T-cell (primary cell): ENCODE measurements at regions not wholly inside any gene's neighbourhood (a gene's known extent, or its start where the extent isn't known, plus 50 kb on each side); places are given as distances from the start of the nearest gene placed in this dataset.
A peak's percentile ranks its signal among the peaks of the same experiment; 100 is the strongest.

Source experiments
- ATAC-seq, 4 experiments: fragments of 200-7000 bp in 3 of 4; fragments of 150-1000 bp in 1 of 4; cut with Tn5 transposase; replicated peaks in 1 of 4; 1 replicate in 3 of 4; 2 replicates in 1 of 4; pipeline ENCODE4 v1.10.0; 2021; ENCODE audit warnings: moderate library complexity in 3 of 4, mild to moderate bottlenecking in 2 of 4, moderate number of reproducible peaks in 1 of 4
- CTCF ChIA-PET, 2 donors: fragments of 300-600 bp; sonication (Branson Sonifier 250); formaldehyde crosslinking; loops; one replicate each; lab custom pipeline; 2022; ENCODE audit warnings: antibody characterized with exemption in 2 of 2; lab: Charles Lee
- POLR2A ChIA-PET, 2 donors: fragments of 300-600 bp; sonication (Branson Sonifier 250); formaldehyde crosslinking; loops; one replicate each; lab custom pipeline; 2022; ENCODE audit warnings: antibody characterized with exemption in 2 of 2; lab: Charles Lee
- DNase-seq, 35 experiments: peaks; one replicate each; pipeline versions ENCODE4 v3.0.0 to v3.0.0-alpha.2; 2013 to 2023
- H3K27ac ChIP-seq: one replicate; pipeline ENCODE4 v1.5.1; 2013; ENCODE audit warnings: low read length
- H3K27me3 ChIP-seq, 2 experiments: replicated peaks in 1 of 2; 1 replicate in 1 of 2; 2 replicates in 1 of 2; pipeline versions ENCODE4 v1.6.1 to v1.7.0; 2013; ENCODE audit warnings: low read length in 1 of 2, mixed read lengths in 1 of 2; ENCODE audit not compliant: control insufficient read depth in 2 of 2, insufficient read depth in 2 of 2; ENCODE audit errors: extremely low read depth in 1 of 2
- H3K36me3 ChIP-seq, 2 donors: 1 replicate in 1 of 2; 2 replicates in 1 of 2; pipeline versions ENCODE4 v1.6.1 to v1.7.0; 2013; ENCODE audit warnings: low read length in 1 of 2; ENCODE audit not compliant: control insufficient read depth in 2 of 2, insufficient read depth in 1 of 2; ENCODE audit errors: extremely low read depth in 1 of 2
- H3K4me1 ChIP-seq, 2 experiments: 1 replicate in 1 of 2; 2 replicates in 1 of 2; pipeline versions ENCODE4 v1.6.1 to v1.7.0; 2013; ENCODE audit warnings: low read length in 2 of 2, mixed read lengths in 1 of 2; ENCODE audit not compliant: insufficient read depth in 2 of 2, control insufficient read depth in 1 of 2; ENCODE audit errors: extremely low read depth in 1 of 2
- H3K4me3 ChIP-seq, 2 donors: 1 replicate in 1 of 2; 2 replicates in 1 of 2; pipeline versions ENCODE4 v1.5.1 to v1.7.0; 2013; ENCODE audit warnings: mild to moderate bottlenecking in 2 of 2, low read length in 1 of 2, moderate library complexity in 1 of 2; ENCODE audit not compliant: control insufficient read depth in 1 of 2; ENCODE audit errors: extremely low read depth in 1 of 2
- H3K9me3 ChIP-seq: 2 replicates; pipeline ENCODE4 v1.7.0; 2013
- H3K27ac Mint-ChIP-seq, 2 donors: one replicate each; pipeline ENCODE4 v1.8.0; 2020 to 2021; ENCODE audit warnings: mild to moderate bottlenecking in 2 of 2, mixed read lengths in 2 of 2
- H3K27me3 Mint-ChIP-seq, 2 donors: one replicate each; pipeline ENCODE4 v1.8.0; 2021 to 2022; ENCODE audit warnings: mixed read lengths in 2 of 2
- H3K36me3 Mint-ChIP-seq: one replicate; pipeline ENCODE4 v1.8.0; 2021; ENCODE audit warnings: mixed read lengths
- H3K4me1 Mint-ChIP-seq, 3 donors: one replicate each; pipeline ENCODE4 v1.8.0; 2020 to 2022; ENCODE audit warnings: mixed read lengths in 3 of 3, mild to moderate bottlenecking in 1 of 3
- H3K4me3 Mint-ChIP-seq, 3 donors: one replicate each; pipeline ENCODE4 v1.8.0; 2020 to 2022; ENCODE audit warnings: mild to moderate bottlenecking in 3 of 3, mixed read lengths in 3 of 3, moderate library complexity in 3 of 3
- H3K9me3 Mint-ChIP-seq, 3 donors: one replicate each; pipeline ENCODE4 v1.8.0; 2020 to 2022; ENCODE audit warnings: mixed read lengths in 3 of 3
- whole genome bisulfite sequencing: methylation state at CpG from one replicate; pipeline ENCODE4 v1.1.5; 2013; ENCODE audit warnings: missing lambda C conversion rate; ENCODE audit not compliant: insufficient coverage; 5-methylcytosine and 5-hydroxymethylcytosine counted together

- ChIA-PET CTCF (no interaction called here), POLR2A (no interaction called here)
- Histone ChIP-seq H3K27me3 (no peaks in the 10 kb centered on the region), H3K36me3 (no peaks in the 10 kb centered on the region), H3K27ac (peak overlapping the region; percentile 81), H3K4me3 (no peak overlapping the region), H3K4me1 (peaks cover 2 to 30% of the 10 kb centered on the region in 2 experiments), H3K9me3 (no peaks in the 10 kb centered on the region)
- peak overlapping the region; percentile 15 to 49 (median 23) for H3K4me3 Mint-ChIP-seq
- no CpG with 5 or more reads among the region's 10 CpGs for WGBS
- peak overlapping the region; percentile 95 to 96 for H3K27ac Mint-ChIP-seq
- H3K27me3 Mint-ChIP-seq = peaks cover 0 to 23% of the 10 kb centered on the region in 2 donors
- peak; percentile 96 to 99 (median 98) for ATAC-seq
- peaks cover 25 to 37% (median 31%) of the 10 kb centered on the region in 3 donors for H3K4me1 Mint-ChIP-seq
- H3K36me3 Mint-ChIP-seq = no peaks in the 10 kb centered on the region
- peaks cover 0 to 3% (median 0%) of the 10 kb centered on the region in 3 donors for H3K9me3 Mint-ChIP-seq
- peak in 24 of 35 experiments; percentile 4 to 63 (median 20) for DNase-seq
These were observed 331.6 kb downstream of the BCOR start for GRCh38 chrX:39766085-39766726.

DNA sequence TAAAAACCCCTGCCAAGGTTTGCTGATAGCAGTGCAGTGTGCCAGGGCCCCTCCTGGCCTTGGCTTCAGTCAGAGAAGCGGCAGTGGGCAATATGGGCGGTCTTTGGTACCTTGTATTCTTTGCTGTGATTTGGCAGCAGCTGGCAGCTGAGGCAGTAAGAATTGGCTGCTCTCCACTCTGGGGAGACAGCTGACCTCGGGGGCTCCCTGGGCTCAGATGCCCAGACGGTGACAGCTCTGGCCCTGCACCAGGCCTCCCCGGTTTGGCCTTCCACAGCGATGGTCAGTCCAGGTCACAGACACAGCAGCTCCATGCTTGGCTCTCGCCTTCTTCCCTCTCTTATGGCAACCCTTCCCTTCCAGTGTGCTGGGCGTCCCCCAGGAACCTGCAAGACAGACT, 330.9 kb downstream of the BCOR start:
- ATAC-seq (no peak), DNase-seq (no peak)
- Mint-ChIP-seq H3K9me3 (peaks cover 0 to 3% (median 0%) of the 10 kb centered on the region in 3 donors), H3K27me3 (peaks cover 0 to 28% of the 10 kb centered on the region in 2 donors), H3K4me3 (peak overlapping the region in 1 of 3 donors; percentile 49), H3K4me1 (peaks cover 31 to 43% (median 37%) of the 10 kb centered on the region in 3 donors), H3K27ac (peak overlapping the region in 1 of 2 donors; percentile 96), H3K36me3 (no peaks in the 10 kb centered on the region)
- H3K27ac ChIP-seq = peak overlapping the region; percentile 81
- ChIA-PET CTCF (no interaction called here), POLR2A (no interaction called here)
- H3K27me3 ChIP-seq = no peaks in the 10 kb centered on the region
- H3K36me3 ChIP-seq = no peaks in the 10 kb centered on the region
- H3K4me1 ChIP-seq = peaks cover 4 to 37% of the 10 kb centered on the region in 2 experiments
- H3K4me3 ChIP-seq = no peak overlapping the region
- 65% methylated on average over 4 of the region's 8 CpGs for WGBS
- no peaks in the 10 kb centered on the region for H3K9me3 ChIP-seq

DNA sequence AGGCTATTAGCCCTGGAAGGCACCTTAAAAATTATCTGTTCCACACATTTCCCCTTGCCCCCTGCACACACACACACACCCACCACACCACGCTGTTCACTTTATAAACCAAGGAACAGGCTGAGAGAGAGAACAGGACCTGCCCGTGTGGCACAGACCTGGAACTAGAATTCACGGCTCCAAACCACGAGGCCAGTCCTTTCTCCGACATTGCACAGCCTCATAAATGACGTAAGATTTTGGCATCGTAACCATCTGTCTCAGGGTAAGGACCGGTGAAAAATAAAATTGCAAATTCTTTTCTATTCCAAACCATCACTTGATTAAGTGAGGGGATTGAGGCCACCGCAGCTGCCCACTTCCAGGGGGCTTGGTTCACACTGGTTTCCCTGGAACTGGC, 330.3 kb downstream of the BCOR start:
- CTCF ChIA-PET = no interaction called here
- Histone ChIP-seq H3K27ac (no peak overlapping the region), H3K4me3 (no peak overlapping the region), H3K9me3 (no peaks in the 10 kb centered on the region), H3K27me3 (no peaks in the 10 kb centered on the region), H3K36me3 (no peaks in the 10 kb centered on the region), H3K4me1 (peaks cover 4 to 43% of the 10 kb centered on the region in 2 experiments)
- Mint-ChIP-seq H3K36me3 (no peaks in the 10 kb centered on the region), H3K4me1 (peaks cover 37 to 48% (median 43%) of the 10 kb centered on the region in 3 donors), H3K9me3 (peaks cover 0 to 3% (median 0%) of the 10 kb centered on the region in 3 donors), H3K27ac (no peak overlapping the region), H3K4me3 (no peak overlapping the region), H3K27me3 (peaks cover 0 to 32% of the 10 kb centered on the region in 2 donors)
- 100% methylated on average over 2 of the region's 9 CpGs for WGBS
- POLR2A ChIA-PET = no interaction called here
- ATAC-seq (no peak), DNase-seq (no peak)

- POLR2A ChIA-PET = no interaction called here
These were observed 328.0 kb downstream of the BCOR start for GRCh38 chrX:39769748-39770147.

GRCh38 chrX:39771089-39771488, 326.7 kb downstream of the BCOR start:
- no CpG with 5 or more reads among the region's 5 CpGs for WGBS
- peaks cover 4 to 62% of the 10 kb centered on the region in 2 experiments for H3K4me1 ChIP-seq

More at GRCh38 chrX:39769748-39770147, 328.0 kb downstream of the BCOR start:
- Histone ChIP-seq H3K4me3 (no peak overlapping the region), H3K36me3 (no peaks in the 10 kb centered on the region), H3K9me3 (no peaks in the 10 kb centered on the region), H3K4me1 (peaks cover 4 to 58% of the 10 kb centered on the region in 2 experiments), H3K27ac (no peak overlapping the region), H3K27me3 (no peaks in the 10 kb centered on the region)
- Mint-ChIP-seq H3K9me3 (peaks cover 0 to 3% (median 0%) of the 10 kb centered on the region in 3 donors), H3K27ac (peak overlapping the region in 1 of 2 donors; percentile 95), H3K4me3 (no peak overlapping the region), H3K27me3 (peaks cover 0 to 31% of the 10 kb centered on the region in 2 donors), H3K4me1 (peaks cover 57 to 68% (median 59%) of the 10 kb centered on the region in 3 donors), H3K36me3 (no peaks in the 10 kb centered on the region)
- CTCF ChIA-PET = interaction anchor here in 1 of 2 donors (0.5 kb wide), 1 partner anchor 311 kb away, joined by 3 read pairs; no protein-coding TSS in a partner anchor
- WGBS = 100% methylated on average over 1 of the region's 7 CpGs
- DNase-seq = no peak
- no peak for ATAC-seq

DNA sequence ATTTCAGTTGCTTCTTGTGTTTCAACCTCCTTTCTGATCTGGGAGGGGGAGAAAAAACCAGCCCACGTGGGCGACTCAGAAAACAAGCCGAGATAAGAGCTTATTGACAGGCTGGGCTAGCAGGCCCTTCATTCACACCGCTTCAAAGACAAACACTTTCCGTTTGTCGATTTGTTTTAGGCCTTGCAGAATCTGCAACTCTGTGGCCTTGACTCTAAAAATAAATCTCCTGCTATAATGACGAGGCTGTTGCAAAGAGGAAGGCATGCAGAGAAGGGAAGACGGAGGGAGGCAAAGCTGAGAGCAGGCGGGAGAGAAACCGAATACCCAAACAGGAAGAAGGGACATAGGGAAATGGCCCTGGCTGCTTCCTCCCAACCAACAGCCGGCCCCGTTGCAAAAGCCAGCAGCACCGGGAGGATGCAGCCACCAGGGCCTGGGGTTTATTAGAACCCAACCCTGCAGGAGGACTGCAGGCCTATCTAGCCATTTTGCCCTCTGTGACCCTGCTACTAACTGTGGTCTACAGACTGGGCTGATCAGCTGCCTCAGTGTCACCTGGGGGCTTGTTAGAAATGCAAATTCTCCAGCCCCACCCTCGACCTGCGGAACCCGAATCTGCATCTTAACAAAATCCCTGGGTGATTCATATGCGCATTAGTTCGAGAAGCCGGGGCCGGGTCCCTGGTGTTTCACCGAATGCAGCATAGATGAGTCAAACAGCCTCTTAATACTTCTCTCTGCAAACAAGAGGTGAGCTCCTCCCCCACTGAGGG, 325.5 kb downstream of the BCOR start:
- Mint-ChIP-seq H3K4me1 (peaks cover 42 to 57% (median 51%) of the 10 kb centered on the region in 3 donors), H3K4me3 (peak overlapping the region; percentile 41 to 71 (median 68)), H3K27me3 (peaks cover 0 to 26% of the 10 kb centered on the region in 2 donors), H3K36me3 (no peaks in the 10 kb centered on the region), H3K27ac (peak overlapping the region; percentile 95 to 99), H3K9me3 (peaks cover 0 to 3% (median 0%) of the 10 kb centered on the region in 3 donors)
- DNase-seq (peak in 14 of 35 experiments; percentile 1 to 61 (median 24)), ATAC-seq (peak; percentile 45 to 68 (median 65))
- ChIA-PET POLR2A (interaction anchor here in 1 of 2 donors (0.6 kb wide), 1 partner anchor 128 kb away, joined by 3 read pairs; no protein-coding TSS in a partner anchor), CTCF (interaction anchor here in 1 of 2 donors (1.0 kb wide), 1 partner anchor 507 kb away, joined by 3 read pairs; no protein-coding TSS in a partner anchor)
- Histone ChIP-seq H3K27ac (peak overlapping the region; percentile 80), H3K4me1 (peaks cover 3 to 55% of the 10 kb centered on the region in 2 experiments), H3K27me3 (no peaks in the 10 kb centered on the region), H3K9me3 (no peaks in the 10 kb centered on the region), H3K4me3 (no peak overlapping the region), H3K36me3 (no peaks in the 10 kb centered on the region)
- WGBS = 3% methylated on average over 6 of the region's 21 CpGs

More at GRCh38 chrX:39771089-39771488, 326.7 kb downstream of the BCOR start:
- H3K9me3 ChIP-seq = no peaks in the 10 kb centered on the region
- DNase-seq (no peak), ATAC-seq (no peak)
- no peaks in the 10 kb centered on the region for H3K27me3 ChIP-seq
- CTCF ChIA-PET = no interaction called here
- H3K9me3 Mint-ChIP-seq = peaks cover 0 to 3% (median 0%) of the 10 kb centered on the region in 3 donors
- H3K27me3 Mint-ChIP-seq = peaks cover 0 to 26% of the 10 kb centered on the region in 2 donors
- no peak overlapping the region for H3K4me3 Mint-ChIP-seq
- H3K36me3 Mint-ChIP-seq = no peaks in the 10 kb centered on the region
- peak overlapping the region; percentile 80 for H3K27ac ChIP-seq
- H3K36me3 ChIP-seq = no peaks in the 10 kb centered on the region
- H3K4me1 Mint-ChIP-seq = peaks cover 49 to 63% (median 55%) of the 10 kb centered on the region in 3 donors
- peak overlapping the region; percentile 95 to 99 for H3K27ac Mint-ChIP-seq
- H3K4me3 ChIP-seq = no peak overlapping the region
- POLR2A ChIA-PET = no interaction called here
